ENCODE measurements at regions not wholly inside any gene's neighbourhood (a gene's known extent, or its start where the extent isn't known, plus 50 kb on each side); places are given as distances from the start of the nearest gene placed in this dataset.

- TF ChIP-seq CTCF (IDR thresholded peaks at IDR 0.05; ENCODE audit: low read length) (no peak), EZH2 (IDR thresholded peaks at IDR 0.05; ENCODE audit: borderline replicate concordance, low read length) (no peak)
These were observed 151.7 kb upstream of the TOPAZ1 start for GRCh38 chr3:44090036-44090435.
